ENCODE measurements at regions not wholly inside any gene's neighbourhood (a gene's known extent, or its start where the extent isn't known, plus 50 kb on each side); places are given as distances from the start of the nearest gene placed in this dataset.

- DNase-seq = no peak
Measured at GRCh38 chr2:120480903-120481445, 135.0 kb downstream of the INHBB start.

GRCh38 chr2:120481446-120482194, 135.7 kb downstream of the INHBB start:
- DNase-seq = no peak

- no peak for DNase-seq
Measured at GRCh38 chr2:120482334-120482733, 136.4 kb downstream of the INHBB start.

GRCh38 chr2:120483355-120483754, 137.4 kb downstream of the INHBB start:
- DNase-seq = no peak

- no peak for DNase-seq
Measured at GRCh38 chr2:120485096-120485495, 139.2 kb downstream of the INHBB start.

GRCh38 chr2:120486441-120486840, 140.5 kb downstream of the INHBB start:
- no peak for DNase-seq

- no peak for DNase-seq
Measured at GRCh38 chr2:120486946-120487345, 141.0 kb downstream of the INHBB start.

- DNase-seq = no peak
Measured at GRCh38 chr2:120488531-120488930, 142.6 kb downstream of the INHBB start.

- DNase-seq = no peak
Measured at GRCh38 chr2:120489023-120489422, 143.1 kb downstream of the INHBB start.

GRCh38 chr2:120490091-120490798, 144.3 kb downstream of the INHBB start:
- DNase-seq = no peak

- no peak for DNase-seq
Measured at GRCh38 chr2:120491111-120491625, 145.2 kb downstream of the INHBB start.

GRCh38 chr2:120493231-120493630, 147.3 kb downstream of the INHBB start:
- no peak for DNase-seq

GRCh38 chr2:120494446-120494845, 148.5 kb downstream of the INHBB start:
- DNase-seq = no peak

GRCh38 chr2:120495586-120495985, 149.7 kb downstream of the INHBB start:
- no peak for DNase-seq

GRCh38 chr2:120496235-120496634, 150.3 kb downstream of the INHBB start:
- no peak for DNase-seq

GRCh38 chr2:120496759-120497158, 150.8 kb downstream of the INHBB start:
- DNase-seq = no peak

- DNase-seq = no peak
Measured at GRCh38 chr2:120497261-120497977, 151.5 kb downstream of the INHBB start.

GRCh38 chr2:120498121-120498520, 152.2 kb downstream of the INHBB start:
- no peak for DNase-seq

- DNase-seq = no peak
Measured at GRCh38 chr2:120498576-120499394, 152.8 kb downstream of the INHBB start.

GRCh38 chr2:120499784-120500495, 154.0 kb downstream of the INHBB start:
- no peak for DNase-seq

- no peak for DNase-seq
Measured at GRCh38 chr2:120501591-120501990, 155.7 kb downstream of the INHBB start.

GRCh38 chr2:120502357-120502756, 156.4 kb downstream of the INHBB start:
- no peak for DNase-seq
